ENCODE measurements at regions not wholly inside any gene's neighbourhood (a gene's known extent, or its start where the extent isn't known, plus 50 kb on each side); places are given as distances from the start of the nearest gene placed in this dataset.

GRCh38 chr10:120327675-120328074, 129.4 kb upstream of the PLPP4 start:
- TF ChIP-seq, protein P1, sequence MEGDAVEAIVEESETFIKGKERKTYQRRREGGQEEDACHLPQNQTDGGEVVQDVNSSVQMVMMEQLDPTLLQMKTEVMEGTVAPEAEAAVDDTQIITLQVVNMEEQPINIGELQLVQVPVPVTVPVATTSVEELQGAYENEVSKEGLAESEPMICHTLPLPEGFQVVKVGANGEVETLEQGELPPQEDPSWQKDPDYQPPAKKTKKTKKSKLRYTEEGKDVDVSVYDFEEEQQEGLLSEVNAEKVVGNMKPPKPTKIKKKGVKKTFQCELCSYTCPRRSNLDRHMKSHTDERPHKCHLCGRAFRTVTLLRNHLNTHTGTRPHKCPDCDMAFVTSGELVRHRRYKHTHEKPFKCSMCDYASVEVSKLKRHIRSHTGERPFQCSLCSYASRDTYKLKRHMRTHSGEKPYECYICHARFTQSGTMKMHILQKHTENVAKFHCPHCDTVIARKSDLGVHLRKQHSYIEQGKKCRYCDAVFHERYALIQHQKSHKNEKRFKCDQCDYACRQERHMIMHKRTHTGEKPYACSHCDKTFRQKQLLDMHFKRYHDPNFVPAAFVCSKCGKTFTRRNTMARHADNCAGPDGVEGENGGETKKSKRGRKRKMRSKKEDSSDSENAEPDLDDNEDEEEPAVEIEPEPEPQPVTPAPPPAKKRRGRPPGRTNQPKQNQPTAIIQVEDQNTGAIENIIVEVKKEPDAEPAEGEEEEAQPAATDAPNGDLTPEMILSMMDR (IDR thresholded peaks at IDR 0.05) = no peak
- no peak for TF ChIP-seq POLR2AphosphoS5 (IDR thresholded peaks at IDR 0.05; ENCODE audit: low read depth, low read length)
